ENCODE measurements at regions not wholly inside any gene's neighbourhood (a gene's known extent, or its start where the extent isn't known, plus 50 kb on each side); places are given as distances from the start of the nearest gene placed in this dataset.

GRCh38 chr17:79164408-79164807 lies 89.8 kb downstream of the ENGASE start:
- no peak for TF ChIP-seq CTCF (IDR thresholded peaks at IDR 0.05)
- TF ChIP-seq POLR2A (IDR thresholded peaks at IDR 0.05): no peak

Measured in body of pancreas (tissue), 4 donors.